ENCODE measurements at regions not wholly inside any gene's neighbourhood (a gene's known extent, or its start where the extent isn't known, plus 50 kb on each side); places are given as distances from the start of the nearest gene placed in this dataset.

- TF ChIP-seq, protein P1, sequence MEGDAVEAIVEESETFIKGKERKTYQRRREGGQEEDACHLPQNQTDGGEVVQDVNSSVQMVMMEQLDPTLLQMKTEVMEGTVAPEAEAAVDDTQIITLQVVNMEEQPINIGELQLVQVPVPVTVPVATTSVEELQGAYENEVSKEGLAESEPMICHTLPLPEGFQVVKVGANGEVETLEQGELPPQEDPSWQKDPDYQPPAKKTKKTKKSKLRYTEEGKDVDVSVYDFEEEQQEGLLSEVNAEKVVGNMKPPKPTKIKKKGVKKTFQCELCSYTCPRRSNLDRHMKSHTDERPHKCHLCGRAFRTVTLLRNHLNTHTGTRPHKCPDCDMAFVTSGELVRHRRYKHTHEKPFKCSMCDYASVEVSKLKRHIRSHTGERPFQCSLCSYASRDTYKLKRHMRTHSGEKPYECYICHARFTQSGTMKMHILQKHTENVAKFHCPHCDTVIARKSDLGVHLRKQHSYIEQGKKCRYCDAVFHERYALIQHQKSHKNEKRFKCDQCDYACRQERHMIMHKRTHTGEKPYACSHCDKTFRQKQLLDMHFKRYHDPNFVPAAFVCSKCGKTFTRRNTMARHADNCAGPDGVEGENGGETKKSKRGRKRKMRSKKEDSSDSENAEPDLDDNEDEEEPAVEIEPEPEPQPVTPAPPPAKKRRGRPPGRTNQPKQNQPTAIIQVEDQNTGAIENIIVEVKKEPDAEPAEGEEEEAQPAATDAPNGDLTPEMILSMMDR (IDR thresholded peaks at IDR 0.05; ENCODE audit: control insufficient read depth, extremely low read depth, insufficient read depth): no peak
- DNase-seq (ENCODE audit: low read depth): no peak
- no peak overlapping the region for H3K4me3 ChIP-seq (ENCODE audit: low read depth, low read length)
These were observed 562.8 kb upstream of the GOT2 start for GRCh38 chr16:59296888-59297287.

- TF ChIP-seq, protein P1 (IDR thresholded peaks at IDR 0.05; ENCODE audit: control insufficient read depth, extremely low read depth, insufficient read depth): no peak
- DNase-seq (ENCODE audit: low read depth): no peak
- H3K4me3 ChIP-seq (ENCODE audit: low read depth, low read length): no peak overlapping the region
These were observed 562.0 kb upstream of the GOT2 start for GRCh38 chr16:59295993-59296736.

GRCh38 chr16:59295474-59295873 is 561.4 kb upstream of the GOT2 start:
- H3K4me3 ChIP-seq (ENCODE audit: low read depth, low read length): no peak overlapping the region
- TF ChIP-seq, protein P1 (IDR thresholded peaks at IDR 0.05; ENCODE audit: control insufficient read depth, extremely low read depth, insufficient read depth): no peak

DNA sequence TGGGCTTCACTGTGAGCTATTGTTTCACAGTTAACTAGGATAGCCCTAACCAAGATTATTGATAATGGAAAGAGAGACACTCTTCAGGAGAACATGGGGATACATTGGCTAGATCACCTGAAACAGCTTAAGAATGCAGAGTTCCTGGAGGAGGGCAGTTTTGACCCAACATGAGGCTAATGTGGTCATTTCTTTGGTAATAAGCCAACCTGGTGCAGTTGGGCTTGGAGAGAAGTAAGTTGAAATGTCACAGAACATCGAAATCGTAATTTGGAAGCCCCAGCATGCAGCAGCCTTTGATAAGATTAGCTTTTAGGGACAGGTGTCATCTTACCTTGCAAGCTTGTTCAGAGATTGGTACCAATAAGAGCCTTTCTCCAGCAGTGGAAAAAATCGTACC is 556.6 kb upstream of the GOT2 start:
- H3K4me3 ChIP-seq (ENCODE audit: low read depth, low read length): no peak overlapping the region
- TF ChIP-seq, protein P1 (IDR thresholded peaks at IDR 0.05; ENCODE audit: control insufficient read depth, extremely low read depth, insufficient read depth): no peak
- no peak for DNase-seq (ENCODE audit: low read depth)

More at GRCh38 chr16:59295474-59295873, 561.4 kb upstream of the GOT2 start:
- DNase-seq (ENCODE audit: low read depth): no peak

GRCh38 chr16:59289151-59289550 is 555.0 kb upstream of the GOT2 start:
- TF ChIP-seq, protein P1 (IDR thresholded peaks at IDR 0.05; ENCODE audit: control insufficient read depth, extremely low read depth, insufficient read depth): no peak
- DNase-seq (ENCODE audit: low read depth): no peak
- H3K4me3 ChIP-seq (ENCODE audit: low read depth, low read length): no peak overlapping the region

DNA sequence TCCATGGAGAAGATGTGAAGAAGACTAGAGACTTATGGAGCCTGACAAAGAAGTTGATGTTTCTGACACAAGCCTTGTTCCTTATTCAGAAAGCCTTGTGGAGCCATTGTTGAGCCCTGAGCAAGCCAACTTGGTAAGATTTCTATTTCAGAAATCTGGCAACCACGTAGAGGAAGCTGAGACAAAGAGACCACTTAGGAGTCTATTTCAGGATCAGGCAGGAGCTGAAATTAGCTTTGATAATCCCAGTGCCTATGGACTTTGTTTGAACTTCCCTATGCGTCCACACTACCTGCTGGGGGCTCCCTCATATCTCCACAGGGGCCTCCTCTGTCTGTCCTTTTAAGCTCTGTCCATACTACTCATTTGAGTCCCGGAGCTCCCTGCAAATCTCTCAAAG is 540.0 kb upstream of the GOT2 start:
- DNase-seq (ENCODE audit: low read depth): no peak
- TF ChIP-seq, protein P1 (IDR thresholded peaks at IDR 0.05; ENCODE audit: control insufficient read depth, extremely low read depth, insufficient read depth): no peak
- H3K4me3 ChIP-seq (ENCODE audit: low read depth, low read length): no peak overlapping the region

GRCh38 chr16:59263955-59264354 is 529.8 kb upstream of the GOT2 start:
- TF ChIP-seq, protein P1 (IDR thresholded peaks at IDR 0.05; ENCODE audit: control insufficient read depth, extremely low read depth, insufficient read depth): no peak
- no peak for DNase-seq (ENCODE audit: low read depth)
- no peak overlapping the region for H3K4me3 ChIP-seq (ENCODE audit: low read depth, low read length)

Measured in LNCaP clone FGC (cell line).